ENCODE measurements at regions not wholly inside any gene's neighbourhood (a gene's known extent, or its start where the extent isn't known, plus 50 kb on each side); places are given as distances from the start of the nearest gene placed in this dataset.

DNA sequence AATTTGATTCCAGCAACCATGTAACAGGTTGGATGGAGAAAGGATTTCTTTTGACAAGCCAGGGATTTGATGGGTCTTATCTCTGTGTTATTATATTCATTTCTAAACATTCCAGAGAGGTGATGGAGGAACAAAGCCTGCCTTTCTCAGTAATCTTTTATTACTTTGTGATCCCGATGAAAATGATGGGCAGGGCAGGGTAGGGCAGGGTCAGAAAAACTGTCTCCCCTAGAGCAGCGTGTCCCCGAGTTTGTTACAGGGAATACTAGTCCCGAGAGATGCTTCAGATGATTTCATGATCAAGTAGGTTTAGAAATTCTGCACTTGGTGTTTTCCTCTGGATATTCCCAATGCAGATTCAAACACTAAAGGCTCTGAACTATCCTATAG, 111.8 kb upstream of the RGMA start:
- no peak overlapping the region for H3K4me3 ChIP-seq (ENCODE audit: low read depth, low read length)
- in situ Hi-C loops (cut with HindIII; ENCODE audit: low sequenced_read_pairs): no loop called here
- TF ChIP-seq, protein P1, sequence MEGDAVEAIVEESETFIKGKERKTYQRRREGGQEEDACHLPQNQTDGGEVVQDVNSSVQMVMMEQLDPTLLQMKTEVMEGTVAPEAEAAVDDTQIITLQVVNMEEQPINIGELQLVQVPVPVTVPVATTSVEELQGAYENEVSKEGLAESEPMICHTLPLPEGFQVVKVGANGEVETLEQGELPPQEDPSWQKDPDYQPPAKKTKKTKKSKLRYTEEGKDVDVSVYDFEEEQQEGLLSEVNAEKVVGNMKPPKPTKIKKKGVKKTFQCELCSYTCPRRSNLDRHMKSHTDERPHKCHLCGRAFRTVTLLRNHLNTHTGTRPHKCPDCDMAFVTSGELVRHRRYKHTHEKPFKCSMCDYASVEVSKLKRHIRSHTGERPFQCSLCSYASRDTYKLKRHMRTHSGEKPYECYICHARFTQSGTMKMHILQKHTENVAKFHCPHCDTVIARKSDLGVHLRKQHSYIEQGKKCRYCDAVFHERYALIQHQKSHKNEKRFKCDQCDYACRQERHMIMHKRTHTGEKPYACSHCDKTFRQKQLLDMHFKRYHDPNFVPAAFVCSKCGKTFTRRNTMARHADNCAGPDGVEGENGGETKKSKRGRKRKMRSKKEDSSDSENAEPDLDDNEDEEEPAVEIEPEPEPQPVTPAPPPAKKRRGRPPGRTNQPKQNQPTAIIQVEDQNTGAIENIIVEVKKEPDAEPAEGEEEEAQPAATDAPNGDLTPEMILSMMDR (IDR thresholded peaks at IDR 0.05; ENCODE audit: low read depth, low read length): no peak
- DNase-seq (ENCODE audit: low read depth, low spot score): no peak

DNA sequence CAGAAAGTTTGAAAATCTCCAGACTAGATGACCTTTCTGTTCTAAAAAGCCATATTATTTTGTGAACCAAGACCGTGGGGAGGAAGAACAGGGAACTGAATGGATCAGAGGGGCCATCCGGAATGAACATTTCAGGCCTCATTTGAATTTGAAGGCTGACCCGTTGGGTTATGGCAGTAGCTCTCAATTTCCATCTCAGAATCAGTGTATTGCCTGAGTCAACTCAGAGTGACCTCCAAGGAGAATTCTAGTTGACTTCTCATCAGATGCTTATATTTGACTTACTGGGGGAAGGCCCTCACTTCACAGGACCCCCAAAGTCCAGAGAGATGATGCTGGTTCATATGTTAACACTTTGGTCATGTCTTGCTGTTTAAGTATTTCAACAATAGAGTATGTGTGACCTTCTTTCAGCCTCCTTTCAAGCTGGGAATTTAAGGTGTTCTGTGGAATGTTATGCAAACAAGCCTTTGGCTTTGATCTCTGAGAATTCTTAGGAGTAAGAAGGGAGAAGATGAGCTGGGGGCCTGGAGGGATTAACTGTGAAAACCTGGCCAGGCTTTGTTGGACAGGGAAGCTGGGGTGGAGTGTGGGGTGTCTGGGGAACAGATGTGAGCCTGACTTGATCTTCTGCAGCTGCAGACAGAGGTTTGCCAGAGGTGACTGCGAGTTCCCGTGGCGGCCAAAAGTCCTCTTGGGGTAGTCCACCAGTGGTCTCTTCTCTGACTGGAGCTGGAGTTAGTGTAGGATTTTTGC, 111.2 kb upstream of the RGMA start:
- in situ Hi-C loops (cut with HindIII; ENCODE audit: low sequenced_read_pairs): no loop called here
- TF ChIP-seq, protein P1 (IDR thresholded peaks at IDR 0.05; ENCODE audit: low read depth, low read length): no peak
- DNase-seq (ENCODE audit: low read depth, low spot score): no peak
- no peak overlapping the region for H3K4me3 ChIP-seq (ENCODE audit: low read depth, low read length)

DNA sequence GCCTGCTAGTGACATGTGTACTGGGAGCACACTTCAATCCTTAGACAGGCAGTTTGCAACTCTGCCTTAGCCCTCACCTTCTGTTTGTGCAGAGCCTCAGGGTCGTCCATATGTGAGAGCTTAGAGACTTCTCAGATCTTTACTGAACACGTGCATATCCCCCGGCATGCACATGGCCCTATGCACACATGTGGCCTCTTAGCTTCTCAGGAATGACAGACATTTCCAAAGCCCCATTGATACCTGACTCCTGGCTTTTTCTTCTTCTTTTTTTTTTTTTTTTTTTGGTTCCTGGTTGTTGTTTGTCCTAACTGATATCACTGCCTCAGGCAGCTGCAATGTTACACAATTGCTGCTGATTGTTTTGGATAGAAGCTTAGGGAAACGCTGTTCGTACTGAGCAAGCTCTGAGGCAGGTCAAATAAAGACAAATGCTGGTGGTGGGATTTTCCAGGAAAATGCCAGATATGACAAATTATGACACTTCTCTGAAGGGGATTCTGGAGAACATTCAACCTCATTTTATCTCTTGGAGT, 107.2 kb upstream of the RGMA start:
- TF ChIP-seq, protein P1 (IDR thresholded peaks at IDR 0.05; ENCODE audit: low read depth, low read length): no peak
- DNase-seq (ENCODE audit: low read depth, low spot score): no peak
- in situ Hi-C loops (cut with HindIII; ENCODE audit: low sequenced_read_pairs): no loop called here
- no peak overlapping the region for H3K4me3 ChIP-seq (ENCODE audit: low read depth, low read length)

DNA sequence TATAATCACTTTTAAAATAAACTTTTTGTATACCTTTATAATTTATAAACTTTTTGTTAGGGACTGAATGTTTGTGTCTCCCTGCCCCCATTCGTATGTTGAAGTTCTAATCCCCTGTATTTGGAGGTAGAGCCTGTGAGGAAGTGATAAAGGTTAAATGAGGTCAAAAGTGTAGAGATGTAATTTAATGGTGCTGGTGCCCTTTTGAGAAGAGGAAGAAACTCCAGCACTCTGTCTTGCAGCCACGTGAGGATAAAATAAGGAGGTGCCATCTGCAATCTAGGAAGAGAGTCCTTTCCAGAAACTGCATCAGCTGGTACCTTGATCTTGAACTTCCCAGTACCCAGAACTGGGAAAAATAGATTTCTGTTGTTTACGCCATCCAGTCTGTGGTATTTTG, 106.1 kb upstream of the RGMA start:
- TF ChIP-seq, protein P1 (IDR thresholded peaks at IDR 0.05; ENCODE audit: low read depth, low read length): no peak

DNA sequence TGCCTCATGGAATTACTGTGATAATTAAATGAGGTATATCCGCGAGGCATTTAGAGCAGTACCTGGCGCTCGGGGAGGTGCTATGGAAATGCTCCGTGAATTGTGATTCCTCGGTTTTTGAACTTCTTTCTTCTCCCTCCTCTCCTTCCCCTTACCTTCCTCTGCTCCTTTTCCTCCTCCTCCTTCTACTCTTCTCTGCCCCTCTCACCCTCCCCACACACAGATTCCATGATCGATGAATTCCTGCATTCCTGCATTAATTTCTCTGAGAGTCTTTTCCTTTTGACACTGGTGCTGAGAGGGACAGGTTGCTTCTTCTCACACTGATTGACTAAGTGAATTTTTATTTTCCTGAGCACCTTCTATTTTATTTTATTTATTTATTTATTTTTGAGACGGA, 101.2 kb upstream of the RGMA start:
- no peak overlapping the region for H3K4me3 ChIP-seq (ENCODE audit: low read depth, low read length)
- TF ChIP-seq, protein P1 (IDR thresholded peaks at IDR 0.05; ENCODE audit: low read depth, low read length): no peak
- in situ Hi-C loops (cut with HindIII; ENCODE audit: low sequenced_read_pairs): no loop called here
- no peak for DNase-seq (ENCODE audit: low read depth, low spot score)

More for the DNA sequence above, 106.1 kb upstream of the RGMA start:
- in situ Hi-C loops (cut with HindIII; ENCODE audit: low sequenced_read_pairs): no loop called here
- no peak overlapping the region for H3K4me3 ChIP-seq (ENCODE audit: low read depth, low read length)
- no peak for DNase-seq (ENCODE audit: low read depth, low spot score)

DNA sequence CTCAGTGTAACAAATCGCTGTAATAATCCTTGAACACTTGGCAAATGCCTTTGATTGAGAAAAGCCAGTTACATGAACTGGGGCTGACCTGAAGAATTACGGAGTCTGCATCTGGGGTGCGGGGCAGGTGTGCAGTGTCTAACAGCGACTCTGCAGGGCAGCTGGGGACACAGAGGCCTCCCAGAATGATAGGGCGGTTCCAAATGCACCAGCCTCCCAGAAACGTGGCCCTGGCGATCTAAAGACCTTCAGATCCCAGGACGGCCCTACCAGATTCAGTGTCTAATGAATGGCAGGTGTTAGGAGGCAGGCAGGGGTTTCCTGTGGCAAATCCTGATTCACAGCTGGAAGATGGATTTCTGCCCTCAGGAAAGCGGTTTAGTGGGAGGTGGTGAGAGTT, 100.5 kb upstream of the RGMA start:
- in situ Hi-C loops (cut with HindIII; ENCODE audit: low sequenced_read_pairs): no loop called here

More for the DNA sequence above, 100.5 kb upstream of the RGMA start:
- TF ChIP-seq, protein P1 (IDR thresholded peaks at IDR 0.05; ENCODE audit: low read depth, low read length): no peak
- DNase-seq (ENCODE audit: low read depth, low spot score): no peak
- no peak overlapping the region for H3K4me3 ChIP-seq (ENCODE audit: low read depth, low read length)
